ENCODE measurements at regions not wholly inside any gene's neighbourhood (a gene's known extent, or its start where the extent isn't known, plus 50 kb on each side); places are given as distances from the start of the nearest gene placed in this dataset.

- DNase-seq (ENCODE audit: low read depth, low spot score) = no peak
- Histone ChIP-seq H3K36me3 (ENCODE audit: control insufficient read depth, insufficient read depth, low read length) (no peaks in the 10 kb centered on the region), H3K4me3 (ENCODE audit: low read length) (no peak overlapping the region), H3K27ac (ENCODE audit: low read length) (no peak overlapping the region), H3K27me3 (ENCODE audit: control insufficient read depth, insufficient read depth, low read length) (no peaks in the 10 kb centered on the region), H3K9me3 (ENCODE audit: control insufficient read depth, insufficient read depth, low read length) (no peaks in the 10 kb centered on the region), H3K4me1 (ENCODE audit: control insufficient read depth, insufficient read depth, low read length) (peaks cover 2% of the 10 kb centered on the region; the same call in 1 of the 2 replicates)
- no CpG with 5 or more reads among the region's 3 CpGs for WGBS (ENCODE audit: insufficient coverage, insufficient read length)
Observed at GRCh38 chr2:182631299-182631698, 84.8 kb upstream of the DNAJC10 start.

- no CpG with 5 or more reads among the region's 3 CpGs for WGBS (ENCODE audit: insufficient coverage, insufficient read length)
Observed at GRCh38 chr2:182634386-182634785, 81.7 kb upstream of the DNAJC10 start.

GRCh38 chr2:182636699-182637098 lies 79.4 kb upstream of the DNAJC10 start:
- DNase-seq (ENCODE audit: low read depth, low spot score) = no peak
- Histone ChIP-seq H3K27me3 (ENCODE audit: control insufficient read depth, insufficient read depth, low read length) (no peaks in the 10 kb centered on the region), H3K4me3 (ENCODE audit: low read length) (no peak overlapping the region), H3K27ac (ENCODE audit: low read length) (no peak overlapping the region), H3K4me1 (ENCODE audit: control insufficient read depth, insufficient read depth, low read length) (no peaks in the 10 kb centered on the region), H3K9me3 (ENCODE audit: control insufficient read depth, insufficient read depth, low read length) (no peaks in the 10 kb centered on the region), H3K36me3 (ENCODE audit: control insufficient read depth, insufficient read depth, low read length) (no peaks in the 10 kb centered on the region)
- no CpG with 5 or more reads among the region's 5 CpGs for WGBS (ENCODE audit: insufficient coverage, insufficient read length)

More at GRCh38 chr2:182634386-182634785, 81.7 kb upstream of the DNAJC10 start:
- no peak for DNase-seq (ENCODE audit: low read depth, low spot score)
- Histone ChIP-seq H3K9me3 (ENCODE audit: control insufficient read depth, insufficient read depth, low read length) (no peaks in the 10 kb centered on the region), H3K27ac (ENCODE audit: low read length) (no peak overlapping the region), H3K4me3 (ENCODE audit: low read length) (no peak overlapping the region), H3K36me3 (ENCODE audit: control insufficient read depth, insufficient read depth, low read length) (no peaks in the 10 kb centered on the region), H3K27me3 (ENCODE audit: control insufficient read depth, insufficient read depth, low read length) (no peaks in the 10 kb centered on the region), H3K4me1 (ENCODE audit: control insufficient read depth, insufficient read depth, low read length) (no peaks in the 10 kb centered on the region)

- Histone ChIP-seq H3K9me3 (ENCODE audit: control insufficient read depth, insufficient read depth, low read length) (no peaks in the 10 kb centered on the region), H3K36me3 (ENCODE audit: control insufficient read depth, insufficient read depth, low read length) (no peaks in the 10 kb centered on the region), H3K27me3 (ENCODE audit: control insufficient read depth, insufficient read depth, low read length) (no peaks in the 10 kb centered on the region), H3K27ac (ENCODE audit: low read length) (no peak overlapping the region), H3K4me1 (ENCODE audit: control insufficient read depth, insufficient read depth, low read length) (no peaks in the 10 kb centered on the region), H3K4me3 (ENCODE audit: low read length) (no peak overlapping the region)
- no CpG with 5 or more reads among the region's 2 CpGs for WGBS (ENCODE audit: insufficient coverage, insufficient read length)
- DNase-seq (ENCODE audit: low read depth, low spot score) = no peak
Observed at GRCh38 chr2:182638667-182639066, 77.4 kb upstream of the DNAJC10 start.

- Histone ChIP-seq H3K27me3 (ENCODE audit: control insufficient read depth, insufficient read depth, low read length) (no peaks in the 10 kb centered on the region), H3K4me3 (ENCODE audit: low read length) (no peak overlapping the region), H3K36me3 (ENCODE audit: control insufficient read depth, insufficient read depth, low read length) (no peaks in the 10 kb centered on the region), H3K9me3 (ENCODE audit: control insufficient read depth, insufficient read depth, low read length) (no peaks in the 10 kb centered on the region), H3K4me1 (ENCODE audit: control insufficient read depth, insufficient read depth, low read length) (no peaks in the 10 kb centered on the region), H3K27ac (ENCODE audit: low read length) (no peak overlapping the region)
- no CpG with 5 or more reads among the region's 2 CpGs for WGBS (ENCODE audit: insufficient coverage, insufficient read length)
- no peak for DNase-seq (ENCODE audit: low read depth, low spot score)
Observed at GRCh38 chr2:182639971-182640370, 76.1 kb upstream of the DNAJC10 start.

GRCh38 chr2:182642328-182642727 lies 73.7 kb upstream of the DNAJC10 start:
- no peak for DNase-seq (ENCODE audit: low read depth, low spot score)
- Histone ChIP-seq H3K4me3 (ENCODE audit: low read length) (no peak overlapping the region), H3K9me3 (ENCODE audit: control insufficient read depth, insufficient read depth, low read length) (no peaks in the 10 kb centered on the region), H3K27ac (ENCODE audit: low read length) (no peak overlapping the region), H3K36me3 (ENCODE audit: control insufficient read depth, insufficient read depth, low read length) (no peaks in the 10 kb centered on the region), H3K4me1 (ENCODE audit: control insufficient read depth, insufficient read depth, low read length) (no peaks in the 10 kb centered on the region), H3K27me3 (ENCODE audit: control insufficient read depth, insufficient read depth, low read length) (no peaks in the 10 kb centered on the region)
- WGBS (ENCODE audit: insufficient coverage, insufficient read length) = no CpG with 5 or more reads among the region's 3 CpGs

GRCh38 chr2:182646763-182647498 lies 69.1 kb upstream of the DNAJC10 start:
- DNase-seq (ENCODE audit: low read depth, low spot score) = no peak
- Histone ChIP-seq H3K4me3 (ENCODE audit: low read length) (no peak overlapping the region), H3K27me3 (ENCODE audit: control insufficient read depth, insufficient read depth, low read length) (no peaks in the 10 kb centered on the region), H3K36me3 (ENCODE audit: control insufficient read depth, insufficient read depth, low read length) (no peaks in the 10 kb centered on the region), H3K27ac (ENCODE audit: low read length) (no peak overlapping the region), H3K9me3 (ENCODE audit: control insufficient read depth, insufficient read depth, low read length) (no peaks in the 10 kb centered on the region), H3K4me1 (ENCODE audit: control insufficient read depth, insufficient read depth, low read length) (no peaks in the 10 kb centered on the region)
- no CpG with 5 or more reads among the region's 5 CpGs for WGBS (ENCODE audit: insufficient coverage, insufficient read length)

- Histone ChIP-seq H3K27ac (ENCODE audit: low read length) (no peak overlapping the region), H3K36me3 (ENCODE audit: control insufficient read depth, insufficient read depth, low read length) (no peaks in the 10 kb centered on the region), H3K9me3 (ENCODE audit: control insufficient read depth, insufficient read depth, low read length) (no peaks in the 10 kb centered on the region), H3K4me1 (ENCODE audit: control insufficient read depth, insufficient read depth, low read length) (no peaks in the 10 kb centered on the region), H3K27me3 (ENCODE audit: control insufficient read depth, insufficient read depth, low read length) (no peaks in the 10 kb centered on the region), H3K4me3 (ENCODE audit: low read length) (no peak overlapping the region)
- DNase-seq (ENCODE audit: low read depth, low spot score) = no peak
- WGBS (ENCODE audit: insufficient coverage, insufficient read length) = no CpG with 5 or more reads among the region's 2 CpGs
Observed at GRCh38 chr2:182647499-182647787, 68.6 kb upstream of the DNAJC10 start.

- WGBS (ENCODE audit: insufficient coverage, insufficient read length) = no CpG with 5 or more reads among the region's 6 CpGs
- Histone ChIP-seq H3K27me3 (ENCODE audit: control insufficient read depth, insufficient read depth, low read length) (no peaks in the 10 kb centered on the region), H3K4me3 (ENCODE audit: low read length) (no peak overlapping the region), H3K36me3 (ENCODE audit: control insufficient read depth, insufficient read depth, low read length) (no peaks in the 10 kb centered on the region), H3K27ac (ENCODE audit: low read length) (no peak overlapping the region), H3K4me1 (ENCODE audit: control insufficient read depth, insufficient read depth, low read length) (no peaks in the 10 kb centered on the region), H3K9me3 (ENCODE audit: control insufficient read depth, insufficient read depth, low read length) (no peaks in the 10 kb centered on the region)
- no peak for DNase-seq (ENCODE audit: low read depth, low spot score)
Observed at GRCh38 chr2:182649316-182649715, 66.7 kb upstream of the DNAJC10 start.

- no peak for DNase-seq (ENCODE audit: low read depth, low spot score)
- Histone ChIP-seq H3K27ac (ENCODE audit: low read length) (no peak overlapping the region), H3K4me3 (ENCODE audit: low read length) (no peak overlapping the region), H3K9me3 (ENCODE audit: control insufficient read depth, insufficient read depth, low read length) (no peaks in the 10 kb centered on the region), H3K4me1 (ENCODE audit: control insufficient read depth, insufficient read depth, low read length) (no peaks in the 10 kb centered on the region), H3K27me3 (ENCODE audit: control insufficient read depth, insufficient read depth, low read length) (no peaks in the 10 kb centered on the region), H3K36me3 (ENCODE audit: control insufficient read depth, insufficient read depth, low read length) (no peaks in the 10 kb centered on the region)
- WGBS (ENCODE audit: insufficient coverage, insufficient read length) = no CpG with 5 or more reads among the region's 4 CpGs
Observed at GRCh38 chr2:182650704-182651103, 65.4 kb upstream of the DNAJC10 start.

GRCh38 chr2:182652326-182652725 lies 63.7 kb upstream of the DNAJC10 start:
- Histone ChIP-seq H3K4me1 (ENCODE audit: control insufficient read depth, insufficient read depth, low read length) (no peaks in the 10 kb centered on the region), H3K4me3 (ENCODE audit: low read length) (no peak overlapping the region), H3K27me3 (ENCODE audit: control insufficient read depth, insufficient read depth, low read length) (no peaks in the 10 kb centered on the region), H3K27ac (ENCODE audit: low read length) (no peak overlapping the region), H3K9me3 (ENCODE audit: control insufficient read depth, insufficient read depth, low read length) (no peaks in the 10 kb centered on the region), H3K36me3 (ENCODE audit: control insufficient read depth, insufficient read depth, low read length) (no peaks in the 10 kb centered on the region)
- no CpG with 5 or more reads among the region's 6 CpGs for WGBS (ENCODE audit: insufficient coverage, insufficient read length)
- no peak for DNase-seq (ENCODE audit: low read depth, low spot score)

All from iPS DF 6.9 (cell line).